Stomach (tissue), 8 donors: ENCODE measurements at regions not wholly inside any gene's neighbourhood (a gene's known extent, or its start where the extent isn't known, plus 50 kb on each side); places are given as distances from the start of the nearest gene placed in this dataset.

Experiments used
- DNase-seq, 2 donors: peaks; one replicate each; pipeline versions ENCODE4 v3.0.0 to v3.0.0-alpha.2; 2013 to 2019
- H3K27ac ChIP-seq, 5 donors: fragments of 200-600 bp in 4 of 5; sonication (generic) in 4 of 5; one replicate each; pipeline ENCODE4 v1.5.1; 2013 to 2019; ENCODE audit warnings: mild to moderate bottlenecking in 1 of 5, moderate library complexity in 1 of 5
- H3K27me3 ChIP-seq, 3 donors: fragments of 200-600 bp; sonication (generic); one replicate each; pipeline ENCODE4 v1.5.1; 2017 to 2019; ENCODE audit warnings: mixed run types in 1 of 3
- H3K36me3 ChIP-seq, 4 donors: fragments of 200-600 bp; sonication (generic); 1 replicate in 3 of 4; 2 replicates in 1 of 4; pipeline ENCODE4 v1.5.1; 2016 to 2019
- H3K4me1 ChIP-seq, 4 donors: fragments of 200-600 bp; sonication (generic); one replicate each; pipeline ENCODE4 v1.5.1; 2016 to 2019
- H3K4me3 ChIP-seq, 4 donors: fragments of 200-600 bp; sonication (generic) in 3 of 4; one replicate each; pipeline ENCODE4 v1.5.1; 2016 to 2019; ENCODE audit warnings: mild to moderate bottlenecking in 1 of 4
- H3K9me3 ChIP-seq, 4 donors: fragments of 200-600 bp; sonication (generic); one replicate each; pipeline ENCODE4 v1.5.1; 2016 to 2019
- CTCF ChIP-seq, 7 experiments: fragments of 450-650 bp in 4 of 7; fragments of 200-600 bp in 3 of 7; sonication (generic) in 3 of 7; IDR thresholded peaks; one replicate each; pipeline ENCODE4 v1.5.1; 2016 to 2019; ENCODE audit warnings: antibody characterized with exemption in 7 of 7, control low read depth in 2 of 7, mild to moderate bottlenecking in 1 of 7
- EP300 ChIP-seq: sonication (generic); formaldehyde crosslinking; IDR thresholded peaks from one replicate; pipeline ENCODE4 v1.6.1; 2017; ENCODE audit warnings: antibody characterized with exemption
- POLR2A ChIP-seq, 4 donors: fragments of 450-650 bp; IDR thresholded peaks; one replicate each; pipeline ENCODE4 v1.6.1; 2016; ENCODE audit warnings: antibody characterized with exemption in 4 of 4, control low read depth in 2 of 4, mild to moderate bottlenecking in 1 of 4, moderate library complexity in 1 of 4
- POLR2AphosphoS5 ChIP-seq, 3 donors: sonication (generic); formaldehyde crosslinking; IDR thresholded peaks; one replicate each; pipeline ENCODE4 v1.6.1; 2016; ENCODE audit warnings: antibody characterized with exemption in 3 of 3
- WGBS, 5 donors: extraction: QIAGEN DNeasy Blood & Tissue Kit in 3 of 5; methylation state at CpG; one replicate each; pipeline versions ENCODE4 v1.1.5 to v1.1.7; 2013 to 2018; 5-methylcytosine and 5-hydroxymethylcytosine counted together
- intact Hi-C: fragments of 100-400 bp; cut with DNase I; formaldehyde crosslinking; loops from one replicate; pipeline ENCODE4 v1.15.1; 2023; ENCODE audit warnings: low total_unique reads
- donor health status: healthy with polysubstance abuse.
- donor health status: Bipolar disorder and iron deficiency.
- donor health status: healthy.

DNA sequence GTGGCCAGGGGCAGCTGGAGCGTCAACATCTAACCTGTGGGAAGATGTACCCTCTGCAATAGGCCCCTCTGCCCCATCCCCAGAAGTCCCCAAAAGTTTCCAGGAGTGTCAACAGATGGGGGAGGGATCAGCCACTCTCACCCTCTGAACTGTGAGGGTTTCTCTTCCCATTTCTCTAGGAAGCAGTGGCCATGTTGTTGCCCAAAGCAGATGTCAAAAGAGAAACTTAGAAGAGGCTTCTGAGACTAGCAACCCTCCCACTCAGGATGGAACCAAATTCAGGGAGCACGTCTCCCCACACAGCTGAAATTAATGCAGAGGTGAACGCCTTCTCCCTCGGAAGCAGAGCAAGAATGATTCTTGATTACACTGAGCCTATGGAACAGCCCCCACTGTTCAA lies 70.3 kb downstream of the ARL4C start:
- Histone ChIP-seq H3K36me3 (no peaks in the 10 kb centered on the region), H3K4me3 (no peak overlapping the region), H3K4me1 (peaks cover 0 to 34% (median 8%) of the 10 kb centered on the region in 4 donors), H3K9me3 (no peaks in the 10 kb centered on the region), H3K27ac (peak overlapping the region in 2 of 5 donors; percentile 42 to 55), H3K27me3 (no peaks in the 10 kb centered on the region)
- TF ChIP-seq POLR2A (IDR thresholded peaks at IDR 0.05) (no peak), CTCF (IDR thresholded peaks at IDR 0.05) (no peak), POLR2AphosphoS5 (IDR thresholded peaks at IDR 0.05) (no peak), EP300 (no peak)
- 67 to 86% (median 84%) methylated on average over 4 of the region's 4 CpGs for WGBS, 5 donors
- intact Hi-C loops = no loop called here
- DNase-seq = no peak

- H3K36me3 ChIP-seq = no peaks in the 10 kb centered on the region
- WGBS, 5 donors = 54 to 73% (median 59%) methylated on average over 8 of the region's 8 CpGs
- no peaks in the 10 kb centered on the region for H3K27me3 ChIP-seq
- peaks cover 0 to 37% (median 8%) of the 10 kb centered on the region in 4 donors for H3K4me1 ChIP-seq
- peak; percentile 48 to 72 for DNase-seq
- no peaks in the 10 kb centered on the region for H3K9me3 ChIP-seq
- intact Hi-C loops = no loop called here
- no peak overlapping the region for H3K4me3 ChIP-seq
- TF ChIP-seq POLR2AphosphoS5 (IDR thresholded peaks at IDR 0.05) (peak in 1 of 3 donors; percentile 26), POLR2A (IDR thresholded peaks at IDR 0.05) (no peak)
- H3K27ac ChIP-seq = peak overlapping the region in 2 of 5 donors; percentile 42 to 55
Measured at GRCh38 chr2:234425639-234426603, 71.0 kb downstream of the ARL4C start.

GRCh38 chr2:234423884-234424283 lies 73.0 kb downstream of the ARL4C start:
- no peak overlapping the region for H3K4me3 ChIP-seq
- no peak for DNase-seq
- peaks cover 0 to 43% (median 8%) of the 10 kb centered on the region in 4 donors for H3K4me1 ChIP-seq
- H3K36me3 ChIP-seq = no peaks in the 10 kb centered on the region
- H3K27ac ChIP-seq = peak overlapping the region in 1 of 5 donors; percentile 31
- intact Hi-C loops = no loop called here
- 53 to 85% (median 55%) methylated on average over 4 of the region's 4 CpGs for WGBS, 5 donors
- H3K9me3 ChIP-seq = no peaks in the 10 kb centered on the region
- TF ChIP-seq POLR2A (IDR thresholded peaks at IDR 0.05) (no peak), CTCF (IDR thresholded peaks at IDR 0.05) (no peak), POLR2AphosphoS5 (IDR thresholded peaks at IDR 0.05) (no peak)
- H3K27me3 ChIP-seq = no peaks in the 10 kb centered on the region

DNA sequence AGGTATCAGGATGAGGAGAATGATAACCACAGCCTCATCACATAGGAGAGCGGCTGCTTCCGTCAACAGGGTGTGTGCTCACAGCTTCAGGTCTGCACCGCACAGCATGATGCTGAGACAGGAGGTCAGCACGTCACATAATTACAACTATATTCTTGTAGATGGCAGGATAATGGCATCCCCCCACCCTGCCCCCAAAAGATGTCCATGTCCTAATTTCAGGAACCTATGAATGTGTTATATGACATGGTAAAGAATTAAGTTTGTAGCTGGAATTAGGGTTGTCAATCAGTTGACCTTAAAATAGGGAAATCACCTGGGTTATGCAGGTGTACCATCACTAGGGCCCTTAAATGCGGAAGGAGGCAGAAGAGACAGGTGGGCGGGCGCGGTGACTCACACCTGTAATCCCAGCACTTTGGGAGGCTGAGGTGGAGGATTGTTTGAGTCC lies 73.9 kb downstream of the ARL4C start:
- peaks cover 0 to 41% (median 8%) of the 10 kb centered on the region in 4 donors for H3K4me1 ChIP-seq
- no peaks in the 10 kb centered on the region for H3K27me3 ChIP-seq
- H3K4me3 ChIP-seq = no peak overlapping the region
- peak overlapping the region in 3 of 5 donors; percentile 31 to 48 (median 37) for H3K27ac ChIP-seq
- no peaks in the 10 kb centered on the region for H3K9me3 ChIP-seq
- peak in 1 of 2 donors; percentile 59 for DNase-seq
- TF ChIP-seq POLR2A (IDR thresholded peaks at IDR 0.05) (no peak), EP300 (no peak), POLR2AphosphoS5 (IDR thresholded peaks at IDR 0.05) (no peak), CTCF (IDR thresholded peaks at IDR 0.05) (no peak)
- no peaks in the 10 kb centered on the region for H3K36me3 ChIP-seq
- WGBS, 5 donors = 81 to 91% (median 86%) methylated on average over 8 of the region's 8 CpGs
- intact Hi-C loops = no loop called here
